Suprapubic skin (tissue), 4 donors: ENCODE measurements at regions not wholly inside any gene's neighbourhood (a gene's known extent, or its start where the extent isn't known, plus 50 kb on each side); places are given as distances from the start of the nearest gene placed in this dataset.

ENCODE experiments used
- DNase-seq, 2 donors: peaks; one replicate each; pipeline ENCODE4 v3.0.0-alpha.2; 2019; ENCODE audit warnings: low spot score in 2 of 2
- H3K27ac ChIP-seq: fragments of 200-600 bp; sonication (generic); one replicate; pipeline ENCODE4 v1.5.1; 2019
- H3K27me3 ChIP-seq: fragments of 200-600 bp; sonication (generic); one replicate; pipeline ENCODE4 v1.5.1; 2019
- H3K36me3 ChIP-seq: fragments of 200-600 bp; sonication (generic); one replicate; pipeline ENCODE4 v1.5.1; 2019
- H3K4me1 ChIP-seq: fragments of 200-600 bp; sonication (generic); one replicate; pipeline ENCODE4 v1.5.1; 2019
- H3K4me3 ChIP-seq: fragments of 200-600 bp; sonication (generic); one replicate; pipeline ENCODE4 v1.5.1; 2019; ENCODE audit warnings: mild to moderate bottlenecking
- H3K9me3 ChIP-seq: fragments of 200-600 bp; sonication (generic); one replicate; pipeline ENCODE4 v1.5.1; 2019
- CTCF ChIP-seq, 2 donors: fragments of 200-600 bp in 1 of 2; fragments of 450-650 bp in 1 of 2; sonication (generic) in 1 of 2; IDR thresholded peaks; one replicate each; pipeline ENCODE4 v1.5.1; 2016 to 2019; ENCODE audit warnings: antibody characterized with exemption in 2 of 2, mild to moderate bottlenecking in 1 of 2, moderate library complexity in 1 of 2
- EP300 ChIP-seq: sonication (generic); formaldehyde crosslinking; IDR thresholded peaks from one replicate; pipeline ENCODE4 v1.6.1; 2017; ENCODE audit warnings: antibody characterized with exemption
- POLR2A ChIP-seq, 2 donors: fragments of 450-650 bp; IDR thresholded peaks; one replicate each; pipeline ENCODE4 v1.6.1; 2017; ENCODE audit warnings: antibody characterized with exemption in 2 of 2, mild to moderate bottlenecking in 2 of 2, moderate library complexity in 2 of 2
- POLR2AphosphoS5 ChIP-seq, 3 donors: sonication (generic); formaldehyde crosslinking; IDR thresholded peaks; one replicate each; pipeline ENCODE4 v1.6.1; 2017; ENCODE audit warnings: antibody characterized with exemption in 3 of 3
- WGBS: methylation state at CpG from one replicate; pipeline ENCODE4 v1.1.5; 2018; 5-methylcytosine and 5-hydroxymethylcytosine counted together

DNA sequence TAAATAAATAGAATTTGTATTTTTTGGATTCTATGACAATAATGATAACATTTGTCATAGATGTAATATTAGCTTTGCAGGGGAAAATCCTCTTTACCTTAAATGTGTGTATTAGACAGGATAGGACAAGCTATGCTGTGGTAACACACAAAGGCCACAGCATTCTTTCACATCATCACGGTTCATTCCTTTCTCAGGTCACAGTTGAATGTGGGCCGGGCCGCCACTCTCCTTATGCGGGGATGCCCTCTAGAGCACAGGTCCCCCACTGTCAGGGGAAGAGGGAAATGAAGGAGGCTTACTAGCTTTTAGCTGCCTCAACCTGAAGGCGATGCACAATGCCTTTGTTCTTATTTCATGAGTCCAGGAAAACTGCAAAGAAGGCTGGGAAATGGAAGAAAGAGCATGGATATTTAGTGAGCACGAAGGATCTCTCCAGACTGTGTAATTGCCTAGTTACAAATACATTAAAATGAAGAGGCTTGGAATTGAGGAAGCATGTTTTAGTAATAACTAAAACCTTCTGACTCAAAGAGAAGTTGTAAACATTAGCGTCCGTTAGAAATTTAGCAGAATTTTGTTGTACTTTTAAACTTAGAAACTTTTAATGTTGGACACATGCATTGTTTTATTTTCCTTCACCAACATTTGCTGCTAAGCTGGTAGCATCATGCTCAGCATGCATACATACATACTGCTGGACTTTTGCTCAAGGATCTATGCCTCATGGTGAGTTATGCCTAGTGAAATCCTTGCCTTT lies 248.9 kb upstream of the FOXQ1 start:
- Histone ChIP-seq H3K27me3 (no peaks in the 10 kb centered on the region), H3K27ac (peak overlapping the region; percentile 27), H3K36me3 (no peaks in the 10 kb centered on the region), H3K4me3 (no peak overlapping the region), H3K4me1 (peaks cover 7% of the 10 kb centered on the region), H3K9me3 (no peaks in the 10 kb centered on the region)
- WGBS, result 74% methylated on average over 8 of the region's 8 CpGs
- DNase-seq, result no peak
- TF ChIP-seq EP300 (no peak), POLR2A (IDR thresholded peaks at IDR 0.05) (no peak), POLR2AphosphoS5 (IDR thresholded peaks at IDR 0.05) (no peak), CTCF (IDR thresholded peaks at IDR 0.05) (no peak)

DNA sequence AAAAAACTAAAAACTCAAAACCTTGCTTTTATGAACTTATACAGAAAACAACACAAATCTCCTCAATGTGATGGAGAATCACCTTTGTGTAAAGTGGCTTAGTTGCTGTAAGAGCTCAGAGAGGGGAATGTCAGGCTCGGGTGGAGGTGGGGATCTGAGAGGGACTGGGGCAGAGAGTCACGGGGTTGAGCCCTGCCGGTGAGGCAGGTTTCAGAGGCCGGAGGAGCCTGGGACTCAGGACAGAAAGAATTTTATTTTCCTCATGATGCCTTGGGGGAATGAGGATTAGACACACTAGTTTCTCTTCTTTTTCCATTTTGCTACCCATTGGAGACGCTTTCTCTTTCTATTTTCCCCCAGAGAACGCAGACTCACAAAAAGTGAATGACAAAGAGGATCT lies 252.3 kb upstream of the FOXQ1 start:
- H3K9me3 ChIP-seq, result no peaks in the 10 kb centered on the region
- no peak for TF ChIP-seq POLR2AphosphoS5 (IDR thresholded peaks at IDR 0.05)
- no peak for TF ChIP-seq EP300
- no peak overlapping the region for H3K27ac ChIP-seq
- H3K27me3 ChIP-seq, result no peaks in the 10 kb centered on the region
- no peak for DNase-seq
- no peaks in the 10 kb centered on the region for H3K36me3 ChIP-seq
- H3K4me1 ChIP-seq, result peaks cover 7% of the 10 kb centered on the region
- 85% methylated on average over 6 of the region's 6 CpGs for WGBS
- H3K4me3 ChIP-seq, result no peak overlapping the region

GRCh38 chr6:1057490-1058135 lies 254.3 kb upstream of the FOXQ1 start:
- TF ChIP-seq CTCF (IDR thresholded peaks at IDR 0.05), result no peak
- no peak for TF ChIP-seq POLR2A (IDR thresholded peaks at IDR 0.05)
- no peak for TF ChIP-seq EP300
- no peak for TF ChIP-seq POLR2AphosphoS5 (IDR thresholded peaks at IDR 0.05)

DNA sequence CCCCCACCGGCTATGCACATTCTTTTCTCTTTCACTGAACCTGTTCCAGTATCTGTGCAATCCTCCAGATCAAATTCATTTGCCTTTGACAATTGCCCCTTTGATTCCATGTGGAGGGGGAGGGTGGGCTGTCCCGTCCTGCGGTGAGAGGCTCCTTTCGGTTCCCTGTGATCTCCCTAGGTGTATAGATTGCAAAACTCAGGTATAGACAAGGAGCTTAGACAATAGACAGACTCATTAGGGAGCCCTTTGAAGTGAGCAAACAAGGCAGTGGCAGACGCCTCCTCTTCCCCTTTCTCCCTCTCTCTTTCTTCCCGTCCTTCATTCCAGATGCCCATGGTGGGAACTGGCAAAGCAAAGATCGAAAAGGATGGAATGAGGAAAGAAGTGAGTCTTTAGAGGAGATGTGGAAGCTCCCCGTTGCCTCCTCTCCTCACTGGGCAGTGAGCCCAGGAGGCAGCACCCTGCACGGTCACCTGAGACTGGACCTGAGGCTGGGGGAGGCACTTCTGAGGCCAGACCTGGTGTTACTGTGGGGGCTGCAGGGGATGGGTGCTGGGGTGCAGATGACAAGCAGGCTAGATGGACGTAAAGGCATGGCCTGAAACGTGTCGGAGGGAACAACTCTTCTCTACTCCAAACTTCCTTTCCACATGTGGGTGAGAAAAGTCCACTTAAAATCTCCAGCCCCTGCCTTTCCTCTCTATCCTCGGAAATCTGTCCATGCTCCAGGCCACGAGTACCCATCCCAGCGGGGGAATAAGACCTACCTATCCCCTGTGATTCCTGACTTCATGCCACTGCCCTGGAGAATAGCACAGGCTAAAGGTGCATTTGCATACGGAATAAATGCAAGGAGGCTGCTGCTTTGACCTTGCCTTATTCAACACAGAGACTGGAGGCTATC lies 256.6 kb upstream of the FOXQ1 start:
- no peaks in the 10 kb centered on the region for H3K9me3 ChIP-seq
- H3K27ac ChIP-seq, result no peak overlapping the region
- no peak for DNase-seq
- no peaks in the 10 kb centered on the region for H3K36me3 ChIP-seq
- no peaks in the 10 kb centered on the region for H3K4me1 ChIP-seq
- no peak overlapping the region for H3K4me3 ChIP-seq
- no peaks in the 10 kb centered on the region for H3K27me3 ChIP-seq
- TF ChIP-seq POLR2AphosphoS5 (IDR thresholded peaks at IDR 0.05) (no peak), EP300 (no peak), CTCF (IDR thresholded peaks at IDR 0.05) (no peak), POLR2A (IDR thresholded peaks at IDR 0.05) (no peak)
- WGBS, result 74% methylated on average over 16 of the region's 16 CpGs

More at GRCh38 chr6:1057490-1058135, 254.3 kb upstream of the FOXQ1 start:
- Histone ChIP-seq H3K4me1 (no peaks in the 10 kb centered on the region), H3K27ac (peak overlapping the region; percentile 12), H3K4me3 (no peak overlapping the region), H3K36me3 (no peaks in the 10 kb centered on the region), H3K9me3 (no peaks in the 10 kb centered on the region), H3K27me3 (no peaks in the 10 kb centered on the region)
- WGBS, result 59% methylated on average over 14 of the region's 14 CpGs
- no peak for DNase-seq

GRCh38 chr6:1054653-1055014 lies 257.3 kb upstream of the FOXQ1 start:
- no peaks in the 10 kb centered on the region for H3K27me3 ChIP-seq
- WGBS, result 79% methylated on average over 3 of the region's 3 CpGs

More at GRCh38 chr6:1054653-1055014, 257.3 kb upstream of the FOXQ1 start:
- no peaks in the 10 kb centered on the region for H3K9me3 ChIP-seq
- H3K27ac ChIP-seq, result no peak overlapping the region
- DNase-seq, result no peak
- H3K36me3 ChIP-seq, result no peaks in the 10 kb centered on the region
- no peak overlapping the region for H3K4me3 ChIP-seq
- no peaks in the 10 kb centered on the region for H3K4me1 ChIP-seq
- TF ChIP-seq POLR2AphosphoS5 (IDR thresholded peaks at IDR 0.05) (no peak), POLR2A (IDR thresholded peaks at IDR 0.05) (no peak), EP300 (no peak), CTCF (IDR thresholded peaks at IDR 0.05) (no peak)
